ENCODE measurements at regions not wholly inside any gene's neighbourhood (a gene's known extent, or its start where the extent isn't known, plus 50 kb on each side); places are given as distances from the start of the nearest gene placed in this dataset.

GRCh38 chr7:156079156-156079555 is 266.9 kb upstream of the SHH start:
- Histone ChIP-seq H4K20me1 (ENCODE audit: insufficient read depth, poor library complexity, severe bottlenecking) (no peaks in the 10 kb centered on the region), H3K4me1 (ENCODE audit: insufficient read depth) (no peaks in the 10 kb centered on the region), H3K4me3 (no peak overlapping the region), H3K36me3 (replicated peaks; ENCODE audit: insufficient read depth, low read depth) (no peaks in the 10 kb centered on the region), H3K27me3 (no peaks in the 10 kb centered on the region), H3K9me3 (ENCODE audit: low read depth) (no peaks in the 10 kb centered on the region), H3K4me2 (no peak overlapping the region), H3K9me2 (replicated peaks; ENCODE audit: insufficient read depth) (no peaks in the 10 kb centered on the region), H3K79me2 (no peaks in the 10 kb centered on the region), H2AFZ (no peak overlapping the region), H3K27ac (no peak overlapping the region)
- no peak for TF ChIP-seq CTCF (IDR thresholded peaks at IDR 0.05; ENCODE audit: poor library complexity)
- TF ChIP-seq EZH2 (IDR thresholded peaks at IDR 0.05; ENCODE audit: borderline replicate concordance), result no peak
- no peak for TF ChIP-seq EZH2phosphoT487 (IDR thresholded peaks at IDR 0.05; ENCODE audit: low read depth, severe bottlenecking, unreplicated experiment)
- 96% methylated on average over 15 of the region's 15 CpGs for WGBS (ENCODE audit: low lambda C conversion rate, missing lambda C conversion rate)
- DNase-seq (ENCODE audit: low spot score), result no peak

- Histone ChIP-seq H2AFZ (no peak overlapping the region), H3K9me3 (ENCODE audit: low read depth) (no peaks in the 10 kb centered on the region), H4K20me1 (ENCODE audit: insufficient read depth, poor library complexity, severe bottlenecking) (no peaks in the 10 kb centered on the region), H3K27ac (no peak overlapping the region), H3K4me3 (no peak overlapping the region), H3K36me3 (replicated peaks; ENCODE audit: insufficient read depth, low read depth) (no peaks in the 10 kb centered on the region), H3K27me3 (no peaks in the 10 kb centered on the region), H3K9me2 (replicated peaks; ENCODE audit: insufficient read depth) (no peaks in the 10 kb centered on the region), H3K4me1 (ENCODE audit: insufficient read depth) (no peaks in the 10 kb centered on the region), H3K79me2 (no peaks in the 10 kb centered on the region), H3K4me2 (no peak overlapping the region)
- TF ChIP-seq EZH2 (IDR thresholded peaks at IDR 0.05; ENCODE audit: borderline replicate concordance) (no peak), CTCF (IDR thresholded peaks at IDR 0.05; ENCODE audit: poor library complexity) (no peak), EZH2phosphoT487 (IDR thresholded peaks at IDR 0.05; ENCODE audit: low read depth, severe bottlenecking, unreplicated experiment) (no peak)
- DNase-seq (ENCODE audit: low spot score), result no peak
- 91% methylated on average over 28 of the region's 28 CpGs for WGBS (ENCODE audit: low lambda C conversion rate, missing lambda C conversion rate)
Measured at GRCh38 chr7:156074982-156075615, 262.8 kb upstream of the SHH start.

GRCh38 chr7:156074084-156074483 is 261.8 kb upstream of the SHH start:
- Histone ChIP-seq H3K9me3 (ENCODE audit: low read depth) (no peaks in the 10 kb centered on the region), H3K27ac (no peak overlapping the region), H3K36me3 (replicated peaks; ENCODE audit: insufficient read depth, low read depth) (no peaks in the 10 kb centered on the region), H3K4me1 (ENCODE audit: insufficient read depth) (no peaks in the 10 kb centered on the region), H2AFZ (no peak overlapping the region), H3K4me2 (no peak overlapping the region), H3K9me2 (replicated peaks; ENCODE audit: insufficient read depth) (no peaks in the 10 kb centered on the region), H3K79me2 (no peaks in the 10 kb centered on the region), H3K27me3 (no peaks in the 10 kb centered on the region), H3K4me3 (no peak overlapping the region), H4K20me1 (ENCODE audit: insufficient read depth, poor library complexity, severe bottlenecking) (no peaks in the 10 kb centered on the region)
- TF ChIP-seq EZH2phosphoT487 (IDR thresholded peaks at IDR 0.05; ENCODE audit: low read depth, severe bottlenecking, unreplicated experiment) (no peak), CTCF (IDR thresholded peaks at IDR 0.05; ENCODE audit: poor library complexity) (no peak), EZH2 (IDR thresholded peaks at IDR 0.05; ENCODE audit: borderline replicate concordance) (no peak)
- whole genome bisulfite sequencing (ENCODE audit: low lambda C conversion rate, missing lambda C conversion rate), result 90% methylated on average over 11 of the region's 11 CpGs
- no peak for DNase-seq (ENCODE audit: low spot score)

All from hepatocyte (in vitro differentiated cells).